OCI-LY7 (cell line): ENCODE measurements at regions not wholly inside any gene's neighbourhood (a gene's known extent, or its start where the extent isn't known, plus 50 kb on each side); places are given as distances from the start of the nearest gene placed in this dataset.
"Not testable (repeated sequence)": the region's sequence is repeated elsewhere in the genome, so short reads cannot be mapped to it uniquely, and the experiment has no call there.

Experiments
- BruUV-seq: library from RNA; stranded (reverse); fragments of 400-500 nt; replicated peaks from 2 replicates; lab custom pipeline; 2021; lab: Mats Ljungman, UMichigan
- CTCF ChIA-PET: fragments of 300-600 bp; sonication (Branson Sonifier 250); formaldehyde crosslinking; loops from one replicate; lab custom pipeline; 2022; ENCODE audit warnings: antibody characterized with exemption; ENCODE audit not compliant: unreplicated experiment; lab: Charles Lee
- POLR2A ChIA-PET: fragments of 300-600 bp; sonication (Branson Sonifier 250); formaldehyde crosslinking; loops from one replicate; lab custom pipeline; 2022; ENCODE audit warnings: antibody characterized with exemption; lab: Charles Lee
- DNase-seq: peaks from one replicate; pipeline ENCODE4 v3.0.0-alpha.2; 2015; ENCODE audit warnings: low spot score
- H2AFZ ChIP-seq: fragments of 200-600 bp; sonication (generic), shearing (Covaris generic); 2 replicates; pipeline ENCODE4 v1.6.1; 2014; ENCODE audit warnings: mild to moderate bottlenecking, antibody characterized with exemption, low read length, moderate library complexity
- H3K27ac ChIP-seq: fragments of 200-600 bp; sonication (generic); 2 replicates; pipeline ENCODE4 v1.5.1; 2014; ENCODE audit warnings: mixed run types, low read depth, mild to moderate bottlenecking, moderate library complexity, low read length, inconsistent platforms; ENCODE audit not compliant: poor library complexity, severe bottlenecking
- H3K36me3 ChIP-seq: fragments of 200-600 bp; sonication (generic); 2 replicates; pipeline ENCODE4 v1.6.1; 2014; ENCODE audit warnings: mild to moderate bottlenecking, antibody characterized with exemption, low read length, moderate library complexity, mixed read lengths; ENCODE audit not compliant: insufficient read depth
- H3K4me1 ChIP-seq: fragments of 200-600 bp; sonication (generic); 2 replicates; pipeline ENCODE4 v1.5.1; 2014; ENCODE audit warnings: mild to moderate bottlenecking, low read length; ENCODE audit not compliant: insufficient read depth, poor library complexity, severe bottlenecking
- H3K4me2 ChIP-seq: fragments of 200-600 bp; sonication (generic); 2 replicates; pipeline ENCODE4 v1.6.1; 2014; ENCODE audit warnings: mild to moderate bottlenecking, low read length
- H3K4me3 ChIP-seq: fragments of 200-600 bp; sonication (generic); 2 replicates; pipeline ENCODE4 v1.5.1; 2014; ENCODE audit warnings: mild to moderate bottlenecking, low read depth, low read length; ENCODE audit not compliant: poor library complexity, severe bottlenecking
- H3K79me2 ChIP-seq: fragments of 200-600 bp; sonication (generic); 2 replicates; pipeline ENCODE4 v1.6.1; 2016; ENCODE audit warnings: low read depth, mild to moderate bottlenecking, low read length, moderate library complexity, mixed read lengths; ENCODE audit not compliant: insufficient read depth
- H3K9me2 ChIP-seq: fragments of 200-600 bp; sonication (generic); 2 replicates; pipeline ENCODE4 v1.6.1; 2016; ENCODE audit warnings: mild to moderate bottlenecking, low read length, mixed read lengths; ENCODE audit not compliant: insufficient read depth
- H3K9me3 ChIP-seq: fragments of 200-600 bp; sonication (generic); 2 replicates; pipeline ENCODE4 v1.6.1; 2014; ENCODE audit warnings: mild to moderate bottlenecking, mixed run types, low read length, mixed read lengths
- H4K20me1 ChIP-seq: fragments of 200-600 bp; sonication (generic); 2 replicates; pipeline ENCODE4 v1.6.1; 2014; ENCODE audit warnings: mild to moderate bottlenecking, antibody characterized with exemption, low read length, moderate library complexity, mixed read lengths; ENCODE audit not compliant: insufficient read depth
- CTCF ChIP-seq: fragments of 200-600 bp; sonication (generic); conservative IDR thresholded peaks from 2 replicates; pipeline ENCODE4 v1.5.1; 2014; ENCODE audit warnings: mild to moderate bottlenecking, antibody characterized with exemption, low read length, moderate library complexity, mixed read lengths
- EZH2phosphoT487 ChIP-seq: fragments of 200-600 bp; sonication (generic); IDR thresholded peaks from 2 replicates; pipeline ENCODE4 v1.6.1; 2018; ENCODE audit warnings: low read depth, borderline replicate concordance, mild to moderate bottlenecking, mixed run types, antibody characterized with exemption, low read length, moderate library complexity, mixed read lengths
- intact Hi-C: fragments of 100-400 bp; cut with micrococcal nuclease; formaldehyde crosslinking; loops from one replicate; pipeline ENCODE4 v1.10.0; 2022; ENCODE audit not compliant: unreplicated experiment

- TF ChIP-seq CTCF (no peak), EZH2phosphoT487 (no peak)
- no peaks in the 10 kb centered on the region for H3K79me2 ChIP-seq
- no peaks in the 10 kb centered on the region for H4K20me1 ChIP-seq
- DNase-seq = no peak
- H3K27ac ChIP-seq = no peak overlapping the region
- ChIA-PET POLR2A (no interaction called here), CTCF (no interaction called here)
- intact Hi-C loops = no loop called here
- no peaks in the 10 kb centered on the region for H3K4me1 ChIP-seq
- H3K9me3 ChIP-seq = peaks cover 29% of the 10 kb centered on the region
- no peaks in the 10 kb centered on the region; the same call in 1 of the 2 replicates for H3K9me2 ChIP-seq
- H3K4me2 ChIP-seq = no peak overlapping the region
- no peak overlapping the region for H2AFZ ChIP-seq
- H3K4me3 ChIP-seq = no peak overlapping the region
- no peaks in the 10 kb centered on the region for H3K36me3 ChIP-seq
- no TSS peak for BruUV-seq
Measured at GRCh38 chr6:67811239-67812037, 823.6 kb upstream of the ADGRB3 start.

- POLR2A ChIA-PET, intact Hi-C loops, BruUV-seq: not testable (repeated sequence)
Measured at GRCh38 chr6:67804808-67805207, 830.3 kb upstream of the ADGRB3 start.

GRCh38 chr6:67802771-67803170 is 832.3 kb upstream of the ADGRB3 start:
- Histone ChIP-seq H3K4me1 (no peaks in the 10 kb centered on the region), H3K4me3 (no peak overlapping the region), H3K9me2 (no peaks in the 10 kb centered on the region), H3K27ac (no peak overlapping the region), H3K79me2 (no peaks in the 10 kb centered on the region), H3K4me2 (no peak overlapping the region), H2AFZ (no peak overlapping the region), H3K36me3 (no peaks in the 10 kb centered on the region), H3K9me3 (no peaks in the 10 kb centered on the region; the same call in 1 of the 2 replicates), H4K20me1 (no peaks in the 10 kb centered on the region)
- TF ChIP-seq EZH2phosphoT487 = no peak
- TF ChIP-seq CTCF = no peak
- DNase-seq = no peak
- intact Hi-C loops = no loop called here
- ChIA-PET CTCF (no interaction called here), POLR2A (no interaction called here)
- no TSS peak for BruUV-seq

More at GRCh38 chr6:67804808-67805207, 830.3 kb upstream of the ADGRB3 start:
- H3K9me3 ChIP-seq, H3K36me3 ChIP-seq, H3K4me3 ChIP-seq, H3K79me2 ChIP-seq, H3K4me1 ChIP-seq, H3K27ac ChIP-seq, H2AFZ ChIP-seq, H4K20me1 ChIP-seq, H3K4me2 ChIP-seq, DNase-seq, H3K9me2 ChIP-seq, CTCF ChIA-PET: not testable (repeated sequence)
